Testis (tissue), 2 donors: ENCODE measurements at regions not wholly inside any gene's neighbourhood (a gene's known extent, or its start where the extent isn't known, plus 50 kb on each side); places are given as distances from the start of the nearest gene placed in this dataset.

Experiments used
- DNase-seq: peaks from one replicate; pipeline ENCODE4 v3.0.0-alpha.2; 2019
- H3K27ac ChIP-seq, 2 donors: fragments of 200-600 bp; sonication (generic); one replicate each; pipeline ENCODE4 v1.5.1; 2019
- H3K27me3 ChIP-seq: fragments of 200-600 bp; sonication (generic); one replicate; pipeline ENCODE4 v1.5.1; 2019
- H3K36me3 ChIP-seq: fragments of 200-600 bp; sonication (generic); one replicate; pipeline ENCODE4 v1.5.1; 2017; ENCODE audit warnings: low read depth; ENCODE audit errors: missing control alignments
- H3K4me1 ChIP-seq: fragments of 200-600 bp; sonication (generic); one replicate; pipeline ENCODE4 v1.5.1; 2019
- H3K4me3 ChIP-seq, 2 donors: fragments of 200-600 bp; sonication (generic); one replicate each; pipeline ENCODE4 v1.5.1; 2017 to 2019
- H3K9me3 ChIP-seq: fragments of 200-600 bp; sonication (generic); one replicate; pipeline ENCODE4 v1.5.1; 2017
- POLR2A ChIP-seq: fragments of 450-650 bp; IDR thresholded peaks from one replicate; pipeline ENCODE4 v1.6.1; 2017; ENCODE audit warnings: antibody characterized with exemption, mild to moderate bottlenecking, moderate library complexity
- WGBS, 2 donors: methylation state at CpG; one replicate each; pipeline ENCODE4 v1.1.5; 2018; 5-methylcytosine and 5-hydroxymethylcytosine counted together
- intact Hi-C: fragments of 100-400 bp; cut with DNase I; formaldehyde crosslinking; loops from one replicate; pipeline ENCODE4 v1.15.1; 2023; ENCODE audit warnings: low total_unique reads
- TF ChIP-seq, protein P1 (sequence below), 3 experiments: fragments of 450-650 bp in 2 of 3; fragments of 200-600 bp in 1 of 3; sonication (generic) in 1 of 3; IDR thresholded peaks; one replicate each; pipeline ENCODE4 v1.5.1; 2016 to 2019; ENCODE audit warnings: antibody characterized with exemption in 3 of 3, mild to moderate bottlenecking in 2 of 3, moderate library complexity in 1 of 3

DNA sequence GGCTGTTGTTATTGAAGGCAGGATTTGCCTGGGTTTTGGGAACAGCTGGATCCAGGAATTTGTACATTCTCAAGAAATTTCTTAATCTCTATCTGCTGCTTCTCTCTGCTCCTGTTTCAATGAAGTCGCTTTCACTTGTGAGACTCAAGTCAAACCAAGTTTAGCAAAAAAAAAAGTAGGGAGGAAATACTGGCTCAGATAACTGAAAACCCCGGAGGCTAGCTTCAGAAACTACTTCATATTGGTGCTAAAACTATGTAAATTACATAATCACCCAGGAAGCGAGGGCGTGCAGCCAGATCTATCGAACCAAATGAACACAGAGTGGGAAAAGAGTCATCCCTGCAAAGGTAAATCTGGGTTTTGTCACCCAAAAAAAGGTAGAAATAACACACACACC, 68.3 kb upstream of the FICD start:
- intact Hi-C loops, result no loop called here
- TF ChIP-seq, protein P1, sequence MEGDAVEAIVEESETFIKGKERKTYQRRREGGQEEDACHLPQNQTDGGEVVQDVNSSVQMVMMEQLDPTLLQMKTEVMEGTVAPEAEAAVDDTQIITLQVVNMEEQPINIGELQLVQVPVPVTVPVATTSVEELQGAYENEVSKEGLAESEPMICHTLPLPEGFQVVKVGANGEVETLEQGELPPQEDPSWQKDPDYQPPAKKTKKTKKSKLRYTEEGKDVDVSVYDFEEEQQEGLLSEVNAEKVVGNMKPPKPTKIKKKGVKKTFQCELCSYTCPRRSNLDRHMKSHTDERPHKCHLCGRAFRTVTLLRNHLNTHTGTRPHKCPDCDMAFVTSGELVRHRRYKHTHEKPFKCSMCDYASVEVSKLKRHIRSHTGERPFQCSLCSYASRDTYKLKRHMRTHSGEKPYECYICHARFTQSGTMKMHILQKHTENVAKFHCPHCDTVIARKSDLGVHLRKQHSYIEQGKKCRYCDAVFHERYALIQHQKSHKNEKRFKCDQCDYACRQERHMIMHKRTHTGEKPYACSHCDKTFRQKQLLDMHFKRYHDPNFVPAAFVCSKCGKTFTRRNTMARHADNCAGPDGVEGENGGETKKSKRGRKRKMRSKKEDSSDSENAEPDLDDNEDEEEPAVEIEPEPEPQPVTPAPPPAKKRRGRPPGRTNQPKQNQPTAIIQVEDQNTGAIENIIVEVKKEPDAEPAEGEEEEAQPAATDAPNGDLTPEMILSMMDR (IDR thresholded peaks at IDR 0.05), result no peak
- TF ChIP-seq POLR2A, result no peak
- Histone ChIP-seq H3K36me3 (no peaks in the 10 kb centered on the region), H3K4me1 (no peaks in the 10 kb centered on the region), H3K27ac (no peak overlapping the region), H3K27me3 (no peaks in the 10 kb centered on the region), H3K4me3 (no peak overlapping the region), H3K9me3 (no peaks in the 10 kb centered on the region)
- WGBS, 2 donors, result 52% methylated on average over 5 of the region's 5 CpGs
- DNase-seq, result no peak

DNA sequence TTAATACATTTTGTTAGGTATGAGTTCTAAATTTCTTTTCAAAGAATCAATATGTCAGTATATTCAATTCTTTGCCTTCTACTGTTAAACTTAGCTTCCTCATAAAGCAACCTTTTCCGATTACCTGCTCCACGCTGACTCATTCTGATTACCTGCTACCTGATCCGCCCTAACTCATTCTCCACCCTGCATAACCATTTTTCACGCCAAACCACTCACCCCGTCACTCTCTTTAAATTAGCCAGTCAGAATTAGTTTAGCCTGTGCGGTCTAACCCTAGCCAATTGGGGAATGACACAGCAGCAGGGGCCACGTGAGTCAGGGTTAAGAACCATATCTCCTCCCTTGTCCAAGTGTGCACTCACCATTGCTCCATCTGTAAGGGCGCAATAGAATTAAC, 72.2 kb upstream of the FICD start:
- DNase-seq, result no peak
- H3K36me3 ChIP-seq, result no peaks in the 10 kb centered on the region
- 81 to 84% methylated on average over 8 of the region's 8 CpGs for WGBS, 2 donors
- H3K27ac ChIP-seq, result no peak overlapping the region
- no peak for TF ChIP-seq POLR2A
- TF ChIP-seq, protein P1 (IDR thresholded peaks at IDR 0.05), result no peak
- H3K27me3 ChIP-seq, result no peaks in the 10 kb centered on the region
- H3K9me3 ChIP-seq, result no peaks in the 10 kb centered on the region
- H3K4me3 ChIP-seq, result no peak overlapping the region
- no peaks in the 10 kb centered on the region for H3K4me1 ChIP-seq
- intact Hi-C loops, result no loop called here

DNA sequence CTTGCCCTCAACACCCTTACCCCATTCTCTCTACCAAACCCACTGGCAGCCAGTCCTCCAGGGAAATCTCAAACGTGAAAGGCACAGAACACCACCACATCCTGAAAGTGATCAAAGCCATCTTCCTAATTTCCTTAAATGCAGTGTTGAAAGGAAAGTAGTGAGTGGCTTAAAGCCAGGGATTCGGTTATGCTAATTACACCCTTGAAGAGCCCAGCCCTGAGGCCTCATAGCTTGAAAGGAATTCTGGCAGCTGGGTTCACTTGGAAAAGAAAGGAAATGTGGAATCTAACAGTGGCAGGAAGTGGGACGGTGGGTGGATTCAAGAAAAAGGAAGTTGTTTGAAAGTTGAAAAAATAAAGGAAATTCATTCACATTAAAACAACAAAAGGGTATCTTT, 73.0 kb upstream of the FICD start:
- H3K4me1 ChIP-seq, result no peaks in the 10 kb centered on the region
- intact Hi-C loops, result no loop called here
- TF ChIP-seq, protein P1 (IDR thresholded peaks at IDR 0.05), result no peak
- no peak for TF ChIP-seq POLR2A
- no peaks in the 10 kb centered on the region for H3K36me3 ChIP-seq
- H3K27me3 ChIP-seq, result no peaks in the 10 kb centered on the region
- H3K27ac ChIP-seq, result no peak overlapping the region
- no peak for DNase-seq
- H3K4me3 ChIP-seq, result no peak overlapping the region
- no peaks in the 10 kb centered on the region for H3K9me3 ChIP-seq
- WGBS, 2 donors, result 36 to 41% methylated on average over 3 of the region's 3 CpGs

DNA sequence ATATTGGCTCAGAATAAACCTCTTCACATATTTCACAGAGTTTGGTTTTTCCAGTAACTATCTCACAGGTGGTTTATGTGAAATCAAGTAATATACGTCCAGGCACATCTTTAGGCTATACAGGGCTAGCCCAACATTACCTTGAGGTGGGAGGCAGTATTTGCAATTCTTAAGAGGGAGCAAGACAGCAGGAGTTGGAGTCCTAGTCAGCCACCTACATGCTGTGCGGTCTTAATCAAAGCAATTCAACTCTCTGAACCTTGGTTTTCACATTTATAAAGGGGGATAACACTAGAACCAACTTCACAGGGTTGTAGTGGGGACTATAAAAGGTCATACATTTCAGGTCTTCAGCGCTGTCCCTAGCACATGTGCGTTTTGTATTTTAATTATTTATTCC, 73.5 kb upstream of the FICD start:
- intact Hi-C loops, result no loop called here
- TF ChIP-seq, protein P1 (IDR thresholded peaks at IDR 0.05), result no peak
- no peak for TF ChIP-seq POLR2A
- no peak overlapping the region for H3K27ac ChIP-seq
- H3K27me3 ChIP-seq, result no peaks in the 10 kb centered on the region
- no peaks in the 10 kb centered on the region for H3K4me1 ChIP-seq
- no peak overlapping the region for H3K4me3 ChIP-seq
- DNase-seq, result no peak
- no peaks in the 10 kb centered on the region for H3K9me3 ChIP-seq
- 67 to 73% methylated on average over 4 of the region's 4 CpGs for WGBS, 2 donors
- no peaks in the 10 kb centered on the region for H3K36me3 ChIP-seq

DNA sequence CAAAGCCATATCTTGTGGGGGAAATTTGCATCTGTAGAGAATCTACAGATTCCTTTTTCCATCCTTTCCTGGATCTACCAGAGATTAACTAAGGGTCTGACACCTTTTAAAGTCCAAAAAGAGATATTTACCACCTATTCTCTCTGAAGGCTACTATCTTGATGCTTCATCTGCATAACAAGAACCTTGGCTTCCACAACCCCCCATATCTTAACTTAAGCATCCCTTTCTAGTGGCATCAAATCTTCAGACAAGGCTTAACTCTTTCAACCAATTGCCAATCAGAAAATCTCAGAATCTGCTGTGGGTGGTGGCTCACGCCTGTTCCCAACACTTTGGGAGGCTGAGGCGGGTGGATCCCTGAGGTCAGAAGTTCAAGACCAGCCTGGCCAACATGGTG, 74.3 kb upstream of the FICD start:
- TF ChIP-seq POLR2A, result no peak
- TF ChIP-seq, protein P1 (IDR thresholded peaks at IDR 0.05), result no peak
- Histone ChIP-seq H3K9me3 (no peaks in the 10 kb centered on the region), H3K4me1 (no peaks in the 10 kb centered on the region), H3K27ac (no peak overlapping the region), H3K36me3 (no peaks in the 10 kb centered on the region), H3K27me3 (no peaks in the 10 kb centered on the region), H3K4me3 (no peak overlapping the region)
- intact Hi-C loops, result no loop called here
- no peak for DNase-seq
- WGBS, 2 donors, result 84 to 91% methylated on average over 2 of the region's 2 CpGs
